ENCODE measurements at regions not wholly inside any gene's neighbourhood (a gene's known extent, or its start where the extent isn't known, plus 50 kb on each side); places are given as distances from the start of the nearest gene placed in this dataset.

DNA sequence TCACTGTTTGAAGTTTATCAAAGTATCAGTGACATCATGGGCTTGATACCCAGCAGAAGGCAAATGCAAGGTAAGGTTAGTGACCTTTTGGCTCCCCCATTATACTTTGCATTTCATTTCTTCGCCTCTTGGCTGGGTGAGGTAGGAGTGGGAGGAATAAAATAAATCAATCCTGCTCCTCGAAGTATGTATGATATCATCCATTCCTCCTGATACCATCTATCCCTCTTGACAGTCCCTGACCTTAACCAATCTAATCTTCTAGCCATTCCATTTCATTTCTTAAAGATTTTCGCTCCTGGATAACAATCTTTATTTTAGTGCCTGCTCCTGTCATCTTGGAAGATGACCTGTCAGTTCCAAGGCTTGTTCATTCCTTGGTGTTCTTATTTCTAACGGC is 1083.3 kb downstream of the NXPH1 start:
- TF ChIP-seq, protein P1, sequence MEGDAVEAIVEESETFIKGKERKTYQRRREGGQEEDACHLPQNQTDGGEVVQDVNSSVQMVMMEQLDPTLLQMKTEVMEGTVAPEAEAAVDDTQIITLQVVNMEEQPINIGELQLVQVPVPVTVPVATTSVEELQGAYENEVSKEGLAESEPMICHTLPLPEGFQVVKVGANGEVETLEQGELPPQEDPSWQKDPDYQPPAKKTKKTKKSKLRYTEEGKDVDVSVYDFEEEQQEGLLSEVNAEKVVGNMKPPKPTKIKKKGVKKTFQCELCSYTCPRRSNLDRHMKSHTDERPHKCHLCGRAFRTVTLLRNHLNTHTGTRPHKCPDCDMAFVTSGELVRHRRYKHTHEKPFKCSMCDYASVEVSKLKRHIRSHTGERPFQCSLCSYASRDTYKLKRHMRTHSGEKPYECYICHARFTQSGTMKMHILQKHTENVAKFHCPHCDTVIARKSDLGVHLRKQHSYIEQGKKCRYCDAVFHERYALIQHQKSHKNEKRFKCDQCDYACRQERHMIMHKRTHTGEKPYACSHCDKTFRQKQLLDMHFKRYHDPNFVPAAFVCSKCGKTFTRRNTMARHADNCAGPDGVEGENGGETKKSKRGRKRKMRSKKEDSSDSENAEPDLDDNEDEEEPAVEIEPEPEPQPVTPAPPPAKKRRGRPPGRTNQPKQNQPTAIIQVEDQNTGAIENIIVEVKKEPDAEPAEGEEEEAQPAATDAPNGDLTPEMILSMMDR (IDR thresholded peaks at IDR 0.05; ENCODE audit: low read length): no peak
- TF ChIP-seq EZH2 (IDR thresholded peaks at IDR 0.05; ENCODE audit: borderline replicate concordance, low read length): no peak

Measured in OCI-LY1 (cell line).